WTC11 (cell line): ENCODE measurements at regions not wholly inside any gene's neighbourhood (a gene's known extent, or its start where the extent isn't known, plus 50 kb on each side); places are given as distances from the start of the nearest gene placed in this dataset.
"Not testable (repeated sequence)": the region's sequence is repeated elsewhere in the genome, so short reads cannot be mapped to it uniquely, and the experiment has no call there.

ENCODE experiments used
- NR2C2 ChIP-seq: sonication (generic); formaldehyde crosslinking; IDR thresholded peaks from 2 replicates; pipeline ENCODE4 v1.8.0; 2022; ENCODE audit warnings: mild to moderate bottlenecking, missing genetic modification reagents
- TCF7 ChIP-seq: sonication (generic); formaldehyde crosslinking; IDR thresholded peaks from 2 replicates; pipeline ENCODE4 v1.8.0; 2022; ENCODE audit warnings: mild to moderate bottlenecking, low read depth, missing genetic modification reagents, moderate library complexity
- ZNF232 ChIP-seq: sonication (generic); formaldehyde crosslinking; IDR thresholded peaks from 2 replicates; pipeline ENCODE4 v1.8.0; 2022; ENCODE audit warnings: mild to moderate bottlenecking, missing genetic modification reagents
- TF ChIP-seq, protein P1 (sequence below): fragments of 200-600 bp; IDR thresholded peaks from 2 replicates; pipeline ENCODE4 v1.8.0; 2022; ENCODE audit warnings: antibody characterized with exemption
- TF ChIP-seq, protein P2 (sequence below): sonication (generic); formaldehyde crosslinking; IDR thresholded peaks from 2 replicates; pipeline ENCODE4 v1.8.0; 2022; ENCODE audit warnings: mild to moderate bottlenecking, missing genetic modification reagents
- TF ChIP-seq, protein P3 (sequence below): sonication (generic); formaldehyde crosslinking; IDR thresholded peaks from 2 replicates; pipeline ENCODE4 v1.8.1; 2022; ENCODE audit warnings: missing genetic modification reagents, borderline replicate concordance
- TF ChIP-seq, protein P4 (sequence below): fragments of 250-450 bp; sonication (Bioruptor Pico); IDR thresholded peaks from 2 replicates; pipeline ENCODE4 v1.9.0; 2021; ENCODE audit warnings: mild to moderate bottlenecking

DNA sequence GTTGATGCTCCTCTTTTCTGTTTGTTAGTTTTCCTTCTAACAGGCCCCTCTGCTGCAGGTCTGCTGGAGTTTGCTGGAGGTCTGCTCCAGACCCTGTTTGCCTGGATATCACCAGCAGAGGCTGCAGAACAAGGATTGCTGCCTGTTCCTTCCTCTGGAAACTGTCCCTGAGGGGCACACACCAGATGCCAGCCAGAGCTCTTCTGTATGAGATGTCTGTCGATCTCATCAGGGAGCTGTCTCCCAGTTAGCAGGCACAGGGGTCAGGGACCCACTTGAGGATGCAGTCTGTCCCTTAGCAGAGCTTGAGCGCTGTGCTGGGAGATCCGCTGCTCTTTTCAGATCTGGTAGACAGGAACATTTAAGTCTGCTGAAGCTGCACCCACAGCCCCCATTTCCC, 422.3 kb upstream of the SYNCRIP start:
- TF ChIP-seq, protein P1, sequence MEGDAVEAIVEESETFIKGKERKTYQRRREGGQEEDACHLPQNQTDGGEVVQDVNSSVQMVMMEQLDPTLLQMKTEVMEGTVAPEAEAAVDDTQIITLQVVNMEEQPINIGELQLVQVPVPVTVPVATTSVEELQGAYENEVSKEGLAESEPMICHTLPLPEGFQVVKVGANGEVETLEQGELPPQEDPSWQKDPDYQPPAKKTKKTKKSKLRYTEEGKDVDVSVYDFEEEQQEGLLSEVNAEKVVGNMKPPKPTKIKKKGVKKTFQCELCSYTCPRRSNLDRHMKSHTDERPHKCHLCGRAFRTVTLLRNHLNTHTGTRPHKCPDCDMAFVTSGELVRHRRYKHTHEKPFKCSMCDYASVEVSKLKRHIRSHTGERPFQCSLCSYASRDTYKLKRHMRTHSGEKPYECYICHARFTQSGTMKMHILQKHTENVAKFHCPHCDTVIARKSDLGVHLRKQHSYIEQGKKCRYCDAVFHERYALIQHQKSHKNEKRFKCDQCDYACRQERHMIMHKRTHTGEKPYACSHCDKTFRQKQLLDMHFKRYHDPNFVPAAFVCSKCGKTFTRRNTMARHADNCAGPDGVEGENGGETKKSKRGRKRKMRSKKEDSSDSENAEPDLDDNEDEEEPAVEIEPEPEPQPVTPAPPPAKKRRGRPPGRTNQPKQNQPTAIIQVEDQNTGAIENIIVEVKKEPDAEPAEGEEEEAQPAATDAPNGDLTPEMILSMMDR, result not testable (repeated sequence)
- TF ChIP-seq, protein P2, sequence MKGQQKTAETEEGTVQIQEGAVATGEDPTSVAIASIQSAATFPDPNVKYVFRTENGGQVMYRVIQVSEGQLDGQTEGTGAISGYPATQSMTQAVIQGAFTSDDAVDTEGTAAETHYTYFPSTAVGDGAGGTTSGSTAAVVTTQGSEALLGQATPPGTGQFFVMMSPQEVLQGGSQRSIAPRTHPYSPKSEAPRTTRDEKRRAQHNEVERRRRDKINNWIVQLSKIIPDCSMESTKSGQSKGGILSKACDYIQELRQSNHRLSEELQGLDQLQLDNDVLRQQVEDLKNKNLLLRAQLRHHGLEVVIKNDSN (CRISPR knock-in tag), result not testable (repeated sequence)
- TF ChIP-seq, protein P3, sequence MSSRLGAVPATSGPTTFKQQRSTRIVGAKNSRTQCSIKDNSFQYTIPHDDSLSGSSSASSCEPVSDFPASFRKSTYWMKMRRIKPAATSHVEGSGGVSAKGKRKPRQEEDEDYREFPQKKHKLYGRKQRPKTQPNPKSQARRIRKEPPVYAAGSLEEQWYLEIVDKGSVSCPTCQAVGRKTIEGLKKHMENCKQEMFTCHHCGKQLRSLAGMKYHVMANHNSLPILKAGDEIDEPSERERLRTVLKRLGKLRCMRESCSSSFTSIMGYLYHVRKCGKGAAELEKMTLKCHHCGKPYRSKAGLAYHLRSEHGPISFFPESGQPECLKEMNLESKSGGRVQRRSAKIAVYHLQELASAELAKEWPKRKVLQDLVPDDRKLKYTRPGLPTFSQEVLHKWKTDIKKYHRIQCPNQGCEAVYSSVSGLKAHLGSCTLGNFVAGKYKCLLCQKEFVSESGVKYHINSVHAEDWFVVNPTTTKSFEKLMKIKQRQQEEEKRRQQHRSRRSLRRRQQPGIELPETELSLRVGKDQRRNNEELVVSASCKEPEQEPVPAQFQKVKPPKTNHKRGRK (CRISPR knock-in tag), result not testable (repeated sequence)
- not testable (repeated sequence) for TF ChIP-seq ZNF232; TCF7; NR2C2 (CRISPR knock-in tag)
- TF ChIP-seq, protein P4, sequence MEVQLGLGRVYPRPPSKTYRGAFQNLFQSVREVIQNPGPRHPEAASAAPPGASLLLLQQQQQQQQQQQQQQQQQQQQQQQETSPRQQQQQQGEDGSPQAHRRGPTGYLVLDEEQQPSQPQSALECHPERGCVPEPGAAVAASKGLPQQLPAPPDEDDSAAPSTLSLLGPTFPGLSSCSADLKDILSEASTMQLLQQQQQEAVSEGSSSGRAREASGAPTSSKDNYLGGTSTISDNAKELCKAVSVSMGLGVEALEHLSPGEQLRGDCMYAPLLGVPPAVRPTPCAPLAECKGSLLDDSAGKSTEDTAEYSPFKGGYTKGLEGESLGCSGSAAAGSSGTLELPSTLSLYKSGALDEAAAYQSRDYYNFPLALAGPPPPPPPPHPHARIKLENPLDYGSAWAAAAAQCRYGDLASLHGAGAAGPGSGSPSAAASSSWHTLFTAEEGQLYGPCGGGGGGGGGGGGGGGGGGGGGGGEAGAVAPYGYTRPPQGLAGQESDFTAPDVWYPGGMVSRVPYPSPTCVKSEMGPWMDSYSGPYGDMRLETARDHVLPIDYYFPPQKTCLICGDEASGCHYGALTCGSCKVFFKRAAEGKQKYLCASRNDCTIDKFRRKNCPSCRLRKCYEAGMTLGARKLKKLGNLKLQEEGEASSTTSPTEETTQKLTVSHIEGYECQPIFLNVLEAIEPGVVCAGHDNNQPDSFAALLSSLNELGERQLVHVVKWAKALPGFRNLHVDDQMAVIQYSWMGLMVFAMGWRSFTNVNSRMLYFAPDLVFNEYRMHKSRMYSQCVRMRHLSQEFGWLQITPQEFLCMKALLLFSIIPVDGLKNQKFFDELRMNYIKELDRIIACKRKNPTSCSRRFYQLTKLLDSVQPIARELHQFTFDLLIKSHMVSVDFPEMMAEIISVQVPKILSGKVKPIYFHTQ (CRISPR knock-in tag), result not testable (repeated sequence)
